GM18909 (cell line): ENCODE measurements at regions not wholly inside any gene's neighbourhood (a gene's known extent, or its start where the extent isn't known, plus 50 kb on each side); places are given as distances from the start of the nearest gene placed in this dataset.
"Not testable (repeated sequence)": the region's sequence is repeated elsewhere in the genome, so short reads cannot be mapped to it uniquely, and the experiment has no call there.

ENCODE experiments used
- ATAC-seq: cut with Tn5 transposase; IDR thresholded peaks from one replicate; pipeline ENCODE4 v1.9.1; 2021; ENCODE audit warnings: mild to moderate bottlenecking; ENCODE audit not compliant: unreplicated experiment, poor library complexity

DNA sequence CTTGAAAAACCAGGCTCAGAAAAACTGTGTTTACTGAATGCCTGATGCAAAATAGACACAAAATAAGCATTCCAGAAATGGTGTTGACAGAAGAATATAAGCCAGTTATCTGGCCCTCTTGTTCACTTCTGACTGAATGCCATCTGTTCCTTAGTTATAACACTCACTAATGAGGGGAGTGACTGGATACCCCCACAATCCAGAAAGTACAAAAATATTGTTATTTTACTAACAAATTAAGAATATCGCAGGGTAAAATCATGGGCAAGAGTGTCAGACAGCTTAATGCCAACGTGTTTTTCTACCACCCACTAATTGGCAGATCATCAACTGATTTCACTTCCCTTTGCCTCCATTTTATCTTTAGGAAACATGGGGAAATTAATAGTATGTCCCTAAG, 477.3 kb upstream of the FLRT2 start:
- no peak for ATAC-seq

DNA sequence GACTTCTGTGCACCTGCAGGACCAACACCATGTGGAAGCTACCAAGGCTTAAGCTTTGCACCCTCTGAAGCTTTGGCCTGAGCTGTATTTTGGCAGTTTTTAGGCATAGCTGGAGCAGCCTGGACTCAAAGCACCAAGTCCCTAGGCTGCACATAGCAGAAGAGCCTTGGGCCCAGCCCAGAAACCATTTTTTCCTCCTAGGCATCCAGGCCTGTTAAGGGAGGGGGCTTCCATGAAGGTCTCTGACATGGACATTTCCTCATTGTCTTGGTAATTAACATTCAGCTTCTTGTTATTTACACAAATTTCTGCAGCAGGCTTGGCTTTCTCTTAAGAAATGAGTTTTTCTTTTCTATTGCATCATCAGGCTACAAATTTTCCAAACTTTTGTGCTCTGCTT, 475.8 kb upstream of the FLRT2 start:
- ATAC-seq: no peak

DNA sequence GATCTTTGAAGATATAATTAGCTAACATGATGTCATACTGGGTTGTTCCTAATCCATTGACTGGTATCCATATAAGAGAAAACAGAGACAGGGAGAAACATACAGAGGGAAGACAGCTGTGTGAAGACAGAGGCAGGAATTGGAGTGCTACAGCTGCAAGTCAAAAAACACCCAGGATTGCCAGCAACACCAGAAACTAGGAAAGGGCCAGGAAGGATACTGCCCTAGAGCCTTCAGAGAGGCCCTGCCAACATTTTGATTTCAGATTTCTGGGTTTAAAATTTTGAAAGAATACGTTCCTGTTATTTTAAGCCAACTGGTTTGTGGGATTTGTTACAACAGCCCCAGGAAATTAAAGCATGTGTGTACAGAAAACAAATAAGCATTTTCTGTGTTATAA, 473.7 kb upstream of the FLRT2 start:
- ATAC-seq: no peak

DNA sequence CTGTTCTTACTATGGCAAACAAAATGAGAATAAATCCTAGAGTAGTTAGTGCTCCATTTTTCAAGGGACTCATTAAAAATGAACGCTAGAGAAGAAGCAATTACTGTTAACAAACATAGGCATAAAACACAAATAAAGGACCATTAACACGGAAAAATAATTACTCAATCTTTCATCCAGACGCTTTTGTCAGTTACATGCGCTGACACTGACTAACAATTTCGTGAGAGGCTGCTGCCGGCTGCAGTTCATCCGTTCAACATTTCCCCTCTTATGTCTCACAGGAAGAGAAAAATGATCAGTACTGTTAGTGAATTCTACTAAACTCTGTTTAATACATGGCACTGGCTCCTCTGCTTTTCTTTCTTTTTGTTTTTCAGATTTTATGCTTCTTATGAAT, 472.7 kb upstream of the FLRT2 start:
- ATAC-seq: no peak

DNA sequence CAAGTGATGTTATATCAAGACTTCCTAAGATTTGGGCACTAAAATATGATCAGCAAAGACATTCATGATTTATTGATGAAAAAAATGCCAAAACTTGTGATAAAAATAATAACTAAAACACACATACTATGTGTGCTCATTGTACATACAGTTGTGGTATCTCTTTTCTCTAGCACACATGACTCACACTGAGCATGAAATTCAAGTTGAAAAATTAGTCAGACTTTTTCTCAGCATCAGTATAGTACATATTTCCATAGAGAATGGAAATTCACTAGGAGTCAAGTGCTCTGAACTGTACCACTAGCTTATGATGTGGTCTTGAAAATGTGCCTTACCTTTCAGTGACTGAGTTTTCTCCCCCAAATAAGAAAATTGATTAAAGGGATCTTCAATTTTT, 471.8 kb upstream of the FLRT2 start:
- no peak for ATAC-seq

DNA sequence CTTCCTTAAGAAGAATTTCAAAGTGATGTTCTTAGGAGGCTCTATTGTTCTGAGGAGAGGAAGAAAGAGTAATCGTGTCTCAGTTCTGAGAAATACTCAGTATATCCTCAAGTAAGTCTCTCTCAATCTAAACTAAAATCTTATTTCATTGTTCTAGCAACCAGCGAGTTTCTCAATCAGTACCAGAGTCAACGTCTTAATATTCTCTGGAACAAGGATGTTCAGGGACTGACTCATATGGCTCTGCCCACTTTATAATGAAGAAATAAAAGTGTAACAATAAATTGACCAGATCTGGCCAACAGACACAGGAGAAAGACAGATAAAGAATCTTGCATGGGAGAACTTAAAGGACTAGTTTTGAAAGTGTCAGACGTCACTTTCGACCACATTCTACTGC, 469.8 kb upstream of the FLRT2 start:
- ATAC-seq: no peak

DNA sequence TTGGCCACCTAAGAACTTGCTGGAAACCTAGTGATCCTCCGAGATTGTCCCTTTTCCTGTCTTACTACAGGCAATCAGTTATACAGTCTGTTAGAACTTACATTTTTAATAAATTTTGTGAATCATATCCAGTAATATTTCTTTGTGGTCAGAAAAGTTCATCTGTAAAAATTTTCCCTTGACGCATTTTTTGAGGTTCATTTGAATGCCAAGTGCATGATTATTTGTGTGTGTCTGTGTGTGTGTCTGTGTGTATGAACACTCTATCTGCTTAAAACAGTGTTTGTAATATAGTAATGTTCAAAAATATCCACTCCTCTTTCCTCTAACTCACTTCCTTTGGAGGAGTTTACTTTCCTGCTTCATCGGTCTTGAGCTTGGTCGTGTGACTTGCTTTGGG, 468.7 kb upstream of the FLRT2 start:
- no peak for ATAC-seq

DNA sequence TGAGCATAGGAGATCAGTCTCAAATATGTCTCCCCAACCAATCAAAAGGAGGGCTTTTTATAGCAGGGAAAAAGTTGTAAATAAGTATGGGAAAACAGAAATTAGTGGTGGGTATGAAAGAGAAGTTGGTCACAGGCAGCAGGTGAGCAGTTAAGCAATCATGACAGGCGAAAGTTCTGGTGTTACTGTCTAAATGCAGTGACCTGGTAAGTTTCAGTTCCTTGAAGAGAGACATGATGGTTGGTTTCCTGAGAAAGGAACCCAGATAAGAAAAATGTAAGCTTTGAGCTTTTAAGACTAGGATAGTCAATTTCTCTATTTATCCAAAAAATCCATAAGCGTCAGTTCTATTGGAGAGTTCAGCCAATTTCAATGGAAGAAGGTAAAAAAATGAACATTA, 466.2 kb upstream of the FLRT2 start:
- no peak for ATAC-seq

DNA sequence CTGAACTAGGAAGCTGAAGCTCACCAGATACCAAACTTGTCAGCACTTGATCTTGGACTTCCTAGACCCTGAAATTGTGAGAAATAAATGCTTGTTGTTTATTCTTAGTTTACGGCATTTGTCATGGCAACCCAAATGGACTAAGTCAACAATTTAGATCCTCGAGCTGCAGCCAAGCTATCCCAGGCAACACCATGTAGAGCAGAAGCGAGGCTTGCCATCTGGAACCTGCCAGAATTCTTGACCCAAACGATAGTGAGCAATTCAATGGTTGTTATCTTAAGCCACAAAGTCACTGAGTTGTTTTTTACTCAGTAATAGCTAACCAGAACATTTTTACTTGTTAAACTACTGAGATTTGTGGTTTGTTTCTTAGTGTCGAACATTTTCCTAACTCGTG, 458.5 kb upstream of the FLRT2 start:
- no peak for ATAC-seq

DNA sequence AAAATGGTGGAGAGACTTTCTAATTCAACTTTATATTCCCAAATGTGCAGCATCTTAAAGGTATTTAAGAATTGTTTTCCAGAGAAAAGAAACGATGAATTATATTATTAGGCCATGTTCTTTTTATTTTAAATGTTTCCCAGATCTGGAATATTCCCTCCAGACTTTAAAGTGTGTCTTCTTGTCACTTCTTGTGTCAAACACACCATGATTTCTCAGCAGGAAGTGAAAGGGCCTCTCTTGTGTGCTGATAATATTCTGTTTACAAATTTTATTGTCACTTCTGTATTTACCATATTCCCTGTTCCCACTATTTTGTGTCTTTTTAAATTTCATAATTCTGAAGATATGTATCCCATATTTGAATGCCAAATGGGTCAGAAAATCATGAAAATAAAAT, 455.0 kb upstream of the FLRT2 start:
- no peak for ATAC-seq

DNA sequence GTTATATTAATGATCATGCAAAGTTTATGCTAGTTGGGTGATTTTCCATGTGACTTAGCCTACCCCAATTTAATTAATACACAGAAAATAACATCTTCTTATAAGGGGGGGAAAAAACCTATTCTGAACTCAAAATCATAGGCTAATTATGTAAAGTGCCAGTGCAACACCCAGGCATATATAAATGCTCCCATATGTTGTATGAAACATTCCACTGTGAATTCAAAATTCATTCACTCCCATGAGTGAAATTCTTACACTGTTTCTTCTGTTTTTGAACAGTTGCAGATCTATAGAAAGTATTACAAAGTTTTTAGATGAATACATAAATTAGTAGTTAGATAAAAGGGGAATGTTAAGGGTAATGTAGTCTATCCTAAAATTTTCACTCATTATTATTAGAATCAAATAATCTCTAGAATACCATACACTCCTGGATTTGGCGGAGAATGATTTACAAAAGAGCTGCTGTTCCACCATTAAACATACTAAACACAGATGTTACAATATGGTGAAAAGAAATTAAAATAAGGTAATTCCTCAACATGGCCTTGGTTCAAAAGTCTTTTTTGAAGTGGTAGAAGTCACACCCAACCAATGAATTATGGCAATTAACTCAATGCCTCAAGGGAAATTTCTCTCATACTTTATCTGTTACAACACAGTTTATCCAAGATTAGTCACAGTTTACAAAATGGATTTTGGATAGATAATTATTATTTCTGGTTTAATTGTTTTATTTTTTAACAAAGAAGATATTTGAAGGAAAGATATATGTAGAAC, 454.1 kb upstream of the FLRT2 start:
- ATAC-seq: no peak

DNA sequence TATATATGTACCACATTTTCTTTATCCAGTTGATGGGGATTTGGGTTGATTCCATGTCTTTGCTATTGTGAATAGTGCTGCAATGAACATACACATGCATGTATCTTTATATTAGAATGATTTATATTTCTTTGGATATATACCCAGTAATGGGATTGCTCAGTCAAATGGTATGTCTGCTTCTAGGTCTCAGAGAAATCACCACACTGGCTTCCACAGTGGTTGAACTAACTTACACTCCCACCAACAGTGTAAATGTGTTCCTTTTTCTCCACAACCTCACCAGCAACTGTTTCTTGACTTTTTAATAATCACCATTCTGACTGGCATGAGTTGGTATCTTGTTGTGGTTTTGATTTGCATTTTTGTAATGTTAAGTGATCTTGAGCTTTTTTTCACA, 452.2 kb upstream of the FLRT2 start:
- not testable (repeated sequence) for ATAC-seq

DNA sequence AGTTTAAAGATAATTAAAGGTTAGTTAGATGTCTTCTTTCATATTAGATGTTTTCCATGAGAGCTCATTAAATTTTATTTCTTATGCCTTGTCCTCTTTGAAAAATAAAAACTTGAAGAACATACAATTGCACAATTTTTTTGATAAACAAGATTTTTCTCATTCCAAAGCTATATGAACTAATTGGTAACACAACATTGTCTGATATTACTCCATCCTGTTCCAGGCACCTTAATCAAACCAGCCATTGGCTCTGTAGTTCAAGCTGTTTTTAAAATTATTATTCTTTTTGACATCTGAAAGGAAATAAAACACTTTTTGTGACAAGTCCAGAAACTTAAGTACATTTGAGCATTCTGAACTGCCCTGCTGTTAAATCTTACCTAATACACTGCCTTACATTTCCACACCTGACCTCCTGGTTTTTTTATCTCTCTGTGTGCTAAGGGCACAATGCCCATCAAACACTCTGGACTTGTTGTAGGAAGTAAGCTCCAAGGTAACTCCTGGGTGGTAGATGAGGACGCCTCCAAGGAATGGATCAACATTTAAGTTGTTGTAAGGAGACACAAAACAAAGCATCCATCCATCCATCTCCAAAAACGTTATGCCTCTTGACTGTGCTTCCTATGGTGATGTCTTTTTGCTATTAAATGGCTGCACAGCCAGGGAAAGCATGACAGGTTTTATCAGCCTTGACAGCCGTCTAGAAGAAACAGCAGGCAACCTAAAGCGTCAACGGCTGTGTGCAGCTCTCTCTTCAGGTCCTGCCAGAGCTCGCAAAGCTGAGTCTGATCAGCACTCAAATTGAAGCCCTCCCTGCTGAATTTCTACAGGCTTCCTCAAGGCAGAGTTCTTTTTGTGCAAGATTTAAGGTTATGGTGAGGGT, 449.9 kb upstream of the FLRT2 start:
- no peak for ATAC-seq

DNA sequence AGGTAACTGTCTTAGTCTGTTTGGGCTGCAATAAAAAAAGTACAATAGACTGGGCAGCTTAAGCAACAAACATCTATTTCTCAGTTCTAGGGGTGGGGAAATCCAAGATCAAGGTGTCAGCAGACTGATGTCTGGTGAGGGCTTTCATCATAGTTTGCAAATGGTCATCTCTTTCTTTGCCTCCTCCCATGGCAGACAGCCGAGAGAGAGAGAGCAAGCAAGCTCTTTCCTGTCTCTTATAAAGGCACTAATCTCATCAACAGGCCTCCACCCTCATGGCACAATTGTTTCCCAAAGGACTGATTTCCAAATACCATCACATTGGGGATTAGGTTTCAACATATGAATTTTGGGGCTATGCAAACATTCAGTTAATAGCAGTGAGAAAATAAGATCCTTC, 445.6 kb upstream of the FLRT2 start:
- no peak for ATAC-seq

DNA sequence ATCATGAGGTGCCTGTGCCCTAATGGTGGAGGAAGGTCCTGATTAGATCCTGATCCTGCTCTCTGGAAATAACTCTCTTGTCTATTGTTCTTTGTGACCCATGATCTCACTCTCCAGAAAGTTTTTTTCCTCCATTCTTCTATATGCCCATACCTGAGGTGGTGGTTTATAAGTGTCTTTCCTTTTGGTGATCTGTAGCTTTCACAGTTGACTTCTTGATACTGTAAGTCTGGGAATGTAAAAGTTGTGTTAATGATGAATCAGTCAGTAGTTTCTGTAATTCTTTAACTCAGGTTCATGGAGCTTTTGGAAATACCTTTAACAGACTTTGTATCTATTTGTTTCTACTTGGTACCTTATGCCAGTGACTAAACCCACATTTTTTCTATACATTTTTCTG, 444.0 kb upstream of the FLRT2 start:
- no peak for ATAC-seq

DNA sequence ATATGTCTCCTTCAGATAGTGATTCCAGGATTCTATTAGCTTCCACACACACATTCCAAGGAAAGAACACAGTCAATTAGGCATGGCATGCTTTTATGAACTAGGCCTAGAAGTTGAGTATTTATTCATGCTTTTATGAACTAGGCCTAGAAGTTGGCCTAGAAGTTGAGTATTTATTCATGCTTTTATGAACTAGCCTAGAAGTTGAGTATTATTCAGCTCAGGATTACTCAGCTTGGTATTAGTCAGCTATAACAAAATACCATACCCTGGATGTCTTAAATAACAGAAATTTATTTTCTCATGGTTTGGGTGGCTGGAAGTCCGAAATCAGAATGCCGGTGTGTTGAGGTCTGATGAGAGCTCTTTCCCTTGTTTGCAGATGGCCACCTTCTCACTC, 442.7 kb upstream of the FLRT2 start:
- ATAC-seq: no peak

DNA sequence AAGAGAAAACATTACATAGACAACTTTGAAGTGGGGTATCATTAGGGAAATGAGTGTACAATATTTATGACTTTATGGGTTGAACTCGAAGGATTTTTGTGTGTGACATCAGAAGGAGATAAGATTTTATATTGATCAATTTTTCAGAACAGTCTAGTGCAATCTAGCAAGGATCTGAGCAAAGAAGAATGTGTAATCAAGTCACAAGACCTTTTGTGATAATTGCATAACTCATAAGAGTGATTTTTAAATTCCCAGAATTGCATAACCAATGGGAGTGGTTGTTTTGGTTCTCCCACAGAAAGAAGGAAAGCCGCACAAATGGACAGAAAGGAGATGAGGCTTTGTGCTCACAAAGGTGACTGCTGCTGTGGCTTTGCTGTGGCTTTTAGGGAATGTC, 441.8 kb upstream of the FLRT2 start:
- ATAC-seq: no peak

DNA sequence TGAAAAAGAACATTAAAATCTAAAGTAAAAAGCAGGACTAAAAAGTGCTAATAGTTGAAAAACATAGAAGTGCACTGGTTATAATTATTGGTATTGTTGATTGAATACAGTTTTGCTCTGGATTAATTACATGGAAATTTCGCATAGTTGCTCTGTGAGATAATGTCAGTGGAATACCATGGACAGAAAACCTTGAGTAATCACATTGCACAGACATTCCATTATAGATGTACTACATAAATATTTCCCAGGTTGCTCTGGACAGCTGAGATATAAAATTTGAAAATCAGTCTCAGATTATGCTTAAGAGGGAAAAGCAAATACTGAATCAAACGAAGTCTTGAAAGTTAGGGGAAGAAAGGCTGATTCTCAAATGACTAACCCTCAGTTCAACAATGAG, 439.3 kb upstream of the FLRT2 start:
- no peak for ATAC-seq

DNA sequence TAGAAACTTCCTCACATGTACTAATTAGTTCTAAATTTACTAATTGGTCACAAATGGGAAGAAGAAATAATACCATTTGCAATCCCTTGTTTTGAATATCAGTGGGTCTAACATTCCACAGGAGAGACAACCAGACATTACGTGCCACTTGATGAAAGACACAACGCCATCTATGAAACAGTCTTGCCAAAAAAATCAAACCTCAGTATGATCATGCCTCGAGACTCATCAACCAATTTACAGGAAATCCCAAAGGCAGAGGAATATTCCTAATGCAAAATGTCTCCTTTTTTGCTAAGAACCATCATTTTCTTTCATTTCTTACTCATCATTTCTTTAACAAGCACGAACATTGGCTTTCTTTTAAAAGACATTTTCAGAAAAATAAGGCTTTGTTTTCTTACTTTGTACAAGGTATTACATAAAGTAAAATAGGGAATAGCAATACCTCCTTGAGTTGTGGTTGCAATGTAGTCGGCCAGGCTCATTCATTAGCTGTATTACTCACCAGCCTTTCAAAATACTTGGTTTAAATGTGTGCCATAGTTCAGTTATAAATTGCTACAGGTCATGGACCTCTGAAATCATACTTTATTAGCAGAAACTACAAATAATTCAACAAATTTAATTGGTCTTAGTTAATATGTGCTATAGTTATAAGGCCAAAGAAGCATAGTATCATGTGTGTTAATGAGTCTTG, 436.2 kb upstream of the FLRT2 start:
- no peak for ATAC-seq

DNA sequence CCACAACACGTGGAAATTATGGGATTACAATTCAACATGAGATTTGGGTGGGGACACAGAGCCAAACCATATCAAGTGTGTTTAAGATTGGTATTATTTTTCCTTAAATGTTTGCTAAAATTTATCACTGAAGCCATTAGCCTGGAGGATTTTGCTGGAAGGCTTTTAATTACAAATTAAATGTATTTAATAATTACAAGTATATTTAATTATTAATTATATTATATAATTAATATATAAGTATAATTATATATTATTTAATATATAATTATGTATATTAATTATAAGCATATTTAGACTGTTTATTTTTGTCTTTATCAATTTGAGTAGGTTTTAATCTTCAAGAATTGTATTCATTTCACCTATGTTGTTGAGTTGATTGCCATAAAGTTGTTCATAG, 427.4 kb upstream of the FLRT2 start:
- no peak for ATAC-seq

DNA sequence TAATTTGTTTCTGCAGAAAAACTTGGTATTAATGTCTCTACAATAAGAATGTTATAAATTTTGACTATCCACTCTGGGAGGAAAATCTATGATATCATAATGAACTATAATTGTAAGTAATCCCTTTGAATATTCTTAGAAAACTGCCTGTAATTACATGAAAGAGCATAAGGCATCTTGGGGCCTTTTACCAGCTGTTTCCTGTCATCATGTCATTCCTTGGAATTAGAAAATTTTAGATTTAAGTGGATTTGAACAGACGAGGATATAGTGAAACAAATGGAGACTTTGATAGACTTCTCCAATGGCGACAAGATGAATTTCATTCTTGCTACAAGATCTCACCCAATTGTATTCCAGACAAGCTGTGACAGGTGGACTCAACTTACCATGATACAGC, 423.4 kb upstream of the FLRT2 start:
- ATAC-seq: no peak
